GM18502 (cell line): ENCODE measurements at regions not wholly inside any gene's neighbourhood (a gene's known extent, or its start where the extent isn't known, plus 50 kb on each side); places are given as distances from the start of the nearest gene placed in this dataset.

Experiments
- ATAC-seq: cut with Tn5 transposase; IDR thresholded peaks from one replicate; pipeline ENCODE4 v1.9.1; 2021; ENCODE audit warnings: mild to moderate bottlenecking; ENCODE audit not compliant: unreplicated experiment, poor library complexity

GRCh38 chr3:177522051-177522450 is 324.8 kb upstream of the TBL1XR1 start:
- no peak for ATAC-seq

- ATAC-seq = no peak
These were observed 325.9 kb upstream of the TBL1XR1 start for GRCh38 chr3:177523067-177523675.

GRCh38 chr3:177523872-177524438 is 326.7 kb upstream of the TBL1XR1 start:
- ATAC-seq = no peak

GRCh38 chr3:177524742-177525141 is 327.5 kb upstream of the TBL1XR1 start:
- no peak for ATAC-seq

- ATAC-seq = no peak
These were observed 328.1 kb upstream of the TBL1XR1 start for GRCh38 chr3:177525414-177525813.

GRCh38 chr3:177525987-177526712 is 328.9 kb upstream of the TBL1XR1 start:
- ATAC-seq = no peak

GRCh38 chr3:177527182-177527581 is 329.9 kb upstream of the TBL1XR1 start:
- no peak for ATAC-seq

GRCh38 chr3:177528306-177529070 is 331.2 kb upstream of the TBL1XR1 start:
- ATAC-seq = no peak

GRCh38 chr3:177529071-177529550 is 331.8 kb upstream of the TBL1XR1 start:
- no peak for ATAC-seq

GRCh38 chr3:177529716-177530335 is 332.5 kb upstream of the TBL1XR1 start:
- ATAC-seq = no peak

- no peak for ATAC-seq
These were observed 333.6 kb upstream of the TBL1XR1 start for GRCh38 chr3:177530908-177531307.

- ATAC-seq = no peak
These were observed 339.6 kb upstream of the TBL1XR1 start for GRCh38 chr3:177536873-177537272.

- no peak for ATAC-seq
These were observed 340.3 kb upstream of the TBL1XR1 start for GRCh38 chr3:177537612-177538011.

- ATAC-seq = no peak
These were observed 340.9 kb upstream of the TBL1XR1 start for GRCh38 chr3:177538048-177538749.

- ATAC-seq = peak; percentile 94
These were observed 341.8 kb upstream of the TBL1XR1 start for GRCh38 chr3:177538750-177539730.

GRCh38 chr3:177541541-177541940 is 344.3 kb upstream of the TBL1XR1 start:
- ATAC-seq = no peak

GRCh38 chr3:177545964-177546363 is 348.7 kb upstream of the TBL1XR1 start:
- ATAC-seq = no peak

- ATAC-seq = no peak
These were observed 350.5 kb upstream of the TBL1XR1 start for GRCh38 chr3:177547711-177548350.
